GM19193 (cell line): ENCODE measurements at regions not wholly inside any gene's neighbourhood (a gene's known extent, or its start where the extent isn't known, plus 50 kb on each side); places are given as distances from the start of the nearest gene placed in this dataset.

Experiments used
- POLR2A ChIP-seq: IDR thresholded peaks from 4 replicates; pipeline ENCODE4 v1.6.1; 2011; ENCODE audit not compliant: insufficient read depth, insufficient read length; ENCODE audit errors: extremely low read depth

DNA sequence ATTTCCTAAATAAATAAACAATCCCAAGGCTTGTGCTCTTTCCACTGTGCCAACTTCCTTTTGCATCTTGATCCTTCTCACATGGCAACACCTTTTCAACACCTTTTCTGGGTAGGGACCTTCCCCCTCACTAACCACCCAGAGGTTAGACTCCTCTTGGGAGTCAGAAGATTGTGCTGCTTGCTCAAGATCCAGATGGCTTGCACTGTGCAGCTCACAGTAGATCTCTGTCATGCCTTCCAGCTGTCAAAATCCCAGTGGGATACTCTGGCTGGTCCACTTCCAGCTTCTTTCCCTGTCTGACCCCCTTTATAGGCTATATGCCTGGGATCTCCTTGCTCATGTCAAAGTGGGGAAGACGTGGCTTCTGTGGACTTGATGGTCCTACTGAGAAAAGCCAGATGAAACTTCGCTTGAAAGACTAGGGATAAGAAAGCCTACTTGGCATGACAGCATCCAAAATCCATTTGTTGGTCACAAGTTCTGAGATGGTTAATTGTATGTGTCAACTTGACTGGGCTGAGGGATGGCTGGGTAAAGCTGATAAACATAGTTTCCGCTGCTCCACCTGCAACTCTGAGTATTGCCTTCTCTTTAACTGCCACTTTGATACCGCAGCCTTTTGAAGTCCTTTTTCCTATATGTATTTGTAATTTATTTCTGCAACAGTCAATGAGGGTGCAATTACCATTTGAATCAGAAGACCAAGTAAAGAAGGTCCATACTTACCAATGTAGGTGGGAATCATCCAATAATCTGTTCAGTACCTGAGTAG is 74.5 kb downstream of the S1PR1 start:
- TF ChIP-seq POLR2A: no peak

DNA sequence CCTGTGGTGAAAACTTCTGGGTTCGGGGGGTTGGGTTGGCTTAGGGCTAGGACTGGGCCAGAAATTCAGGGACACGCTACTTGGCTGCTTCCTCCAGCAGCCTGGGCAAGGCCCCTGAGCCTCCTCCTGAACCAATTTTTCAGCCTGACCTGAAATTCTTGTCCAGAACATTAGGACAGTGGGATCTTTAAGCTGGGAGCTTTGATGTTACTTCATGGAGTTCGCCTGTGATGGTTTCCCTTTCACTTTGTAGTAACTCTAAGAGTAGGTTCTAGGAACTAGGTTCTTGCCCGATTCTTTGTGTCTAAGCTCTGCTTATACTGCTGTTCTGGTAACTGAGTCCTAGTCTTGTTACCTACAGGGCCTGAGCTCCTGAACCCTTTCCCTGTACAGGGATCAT is 75.3 kb downstream of the S1PR1 start:
- no peak for TF ChIP-seq POLR2A

DNA sequence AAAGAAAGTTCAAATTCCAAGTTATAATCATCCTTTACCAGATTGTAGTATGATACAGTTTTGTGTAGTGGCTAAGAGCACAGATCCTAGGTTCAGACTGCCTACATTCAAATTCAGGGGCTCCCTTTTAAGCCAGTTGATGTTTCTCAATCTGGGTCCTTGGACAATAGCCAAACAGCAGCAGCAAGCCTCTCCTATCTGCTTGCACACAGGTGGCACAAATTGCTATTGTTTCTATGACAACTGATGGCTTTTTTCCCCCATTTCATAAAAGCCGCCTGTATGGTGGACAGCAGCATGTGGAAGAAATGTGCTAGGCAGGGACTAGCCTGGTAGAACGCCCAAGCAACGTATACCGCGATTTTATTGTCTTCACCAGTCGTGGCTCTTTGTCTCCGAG is 76.5 kb downstream of the S1PR1 start:
- TF ChIP-seq POLR2A: no peak

GRCh38 chr1:101314244-101314643 is 77.4 kb downstream of the S1PR1 start:
- no peak for TF ChIP-seq POLR2A

GRCh38 chr1:101316256-101316655 is 79.4 kb downstream of the S1PR1 start:
- TF ChIP-seq POLR2A: no peak

GRCh38 chr1:101316799-101317198 is 80.0 kb downstream of the S1PR1 start:
- no peak for TF ChIP-seq POLR2A

DNA sequence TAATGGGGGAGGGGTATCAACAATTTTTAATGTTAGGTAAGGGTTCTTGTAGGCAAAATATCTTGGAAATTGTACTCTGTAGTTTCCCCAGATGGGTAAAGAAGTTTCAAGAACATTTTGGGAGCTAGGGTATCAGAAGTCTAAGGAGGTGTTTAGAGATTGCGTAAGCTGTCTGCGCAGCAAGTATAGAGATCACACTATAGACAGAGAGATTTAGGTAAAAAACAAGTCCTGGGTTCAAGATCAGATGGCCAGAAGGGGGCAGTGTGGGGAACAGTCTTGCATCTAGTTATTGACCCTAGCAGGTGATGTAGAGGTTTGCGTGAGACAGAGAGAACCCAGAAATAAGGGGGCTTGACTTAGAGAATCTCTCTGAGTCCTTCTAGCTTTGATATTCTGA is 80.8 kb downstream of the S1PR1 start:
- no peak for TF ChIP-seq POLR2A

- TF ChIP-seq POLR2A: no peak
Observed at GRCh38 chr1:101323535-101323934, 86.7 kb downstream of the S1PR1 start.

- no peak for TF ChIP-seq POLR2A
Observed at GRCh38 chr1:101325144-101325543, 88.3 kb downstream of the S1PR1 start.

DNA sequence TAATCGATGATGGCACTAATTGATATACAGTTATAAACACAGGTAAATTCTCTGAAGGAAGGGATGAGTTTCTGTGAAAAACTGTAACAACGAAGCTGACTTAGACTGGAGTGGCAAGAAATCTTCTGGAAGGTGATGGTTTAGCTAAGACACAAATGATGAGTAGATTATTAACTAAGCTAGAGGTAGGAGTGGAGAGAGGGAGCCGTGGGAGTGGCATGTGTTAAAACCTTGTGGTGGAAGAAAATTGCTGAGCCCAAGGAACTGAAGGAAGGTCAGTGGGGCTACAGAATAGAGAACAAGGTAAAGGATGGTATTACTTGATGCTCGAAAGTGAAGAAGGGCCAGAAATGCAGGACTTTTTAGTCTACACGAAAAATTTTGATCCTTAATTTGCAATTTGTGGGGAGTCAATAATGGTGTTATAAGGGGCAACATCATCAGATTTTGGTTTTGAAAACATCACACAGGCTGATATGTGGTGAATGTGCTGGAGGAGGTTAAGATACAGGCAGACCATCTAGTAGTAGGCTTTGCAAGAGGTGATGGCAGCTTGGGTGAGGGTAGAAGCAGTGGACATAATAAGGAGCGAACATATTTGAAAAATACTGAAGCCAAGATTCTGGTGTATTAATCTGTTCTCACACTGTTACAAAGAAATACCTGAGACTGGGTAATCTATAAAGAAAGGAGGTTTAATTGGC is 93.8 kb downstream of the S1PR1 start:
- TF ChIP-seq POLR2A: no peak

- TF ChIP-seq POLR2A: no peak
Observed at GRCh38 chr1:101331794-101332193, 95.0 kb downstream of the S1PR1 start.

DNA sequence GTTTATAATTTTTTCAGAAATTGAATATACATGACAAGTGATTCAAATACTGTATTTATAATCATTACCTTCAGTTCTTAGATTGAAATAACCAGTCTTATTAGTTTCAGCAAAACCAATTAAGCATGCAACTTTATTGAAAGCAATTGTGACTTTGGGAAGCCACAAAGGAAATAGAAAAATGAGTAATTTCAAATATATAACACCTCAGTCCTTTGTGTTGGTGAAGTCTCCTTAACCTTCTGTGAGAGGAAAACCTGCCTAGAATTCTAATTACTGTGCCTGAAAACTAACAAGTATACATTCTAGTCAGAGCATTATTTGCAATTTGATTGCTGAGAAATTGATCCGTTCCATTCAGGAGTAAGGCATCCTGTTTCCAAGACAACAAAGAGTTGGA is 95.8 kb downstream of the S1PR1 start:
- TF ChIP-seq POLR2A: no peak

GRCh38 chr1:101333186-101333585 is 96.4 kb downstream of the S1PR1 start:
- no peak for TF ChIP-seq POLR2A

DNA sequence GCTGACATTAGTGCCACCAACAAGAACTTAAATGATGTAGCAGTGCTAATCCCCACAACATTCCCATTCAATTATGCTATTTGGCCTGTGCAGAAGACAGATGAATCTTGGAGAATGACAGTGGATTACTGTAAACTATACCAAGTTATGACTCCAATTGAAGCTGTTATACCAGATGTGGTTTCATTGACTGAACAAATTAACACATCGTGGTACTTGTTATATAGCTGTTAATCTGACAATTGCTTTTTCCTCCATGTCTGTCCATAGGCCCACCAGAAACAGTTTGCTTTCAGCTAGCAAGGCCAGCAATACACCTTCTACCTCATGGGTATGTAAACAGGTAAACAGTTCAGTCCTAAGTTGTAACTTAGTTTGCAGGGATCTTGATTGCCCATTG is 101.1 kb downstream of the S1PR1 start:
- no peak for TF ChIP-seq POLR2A

DNA sequence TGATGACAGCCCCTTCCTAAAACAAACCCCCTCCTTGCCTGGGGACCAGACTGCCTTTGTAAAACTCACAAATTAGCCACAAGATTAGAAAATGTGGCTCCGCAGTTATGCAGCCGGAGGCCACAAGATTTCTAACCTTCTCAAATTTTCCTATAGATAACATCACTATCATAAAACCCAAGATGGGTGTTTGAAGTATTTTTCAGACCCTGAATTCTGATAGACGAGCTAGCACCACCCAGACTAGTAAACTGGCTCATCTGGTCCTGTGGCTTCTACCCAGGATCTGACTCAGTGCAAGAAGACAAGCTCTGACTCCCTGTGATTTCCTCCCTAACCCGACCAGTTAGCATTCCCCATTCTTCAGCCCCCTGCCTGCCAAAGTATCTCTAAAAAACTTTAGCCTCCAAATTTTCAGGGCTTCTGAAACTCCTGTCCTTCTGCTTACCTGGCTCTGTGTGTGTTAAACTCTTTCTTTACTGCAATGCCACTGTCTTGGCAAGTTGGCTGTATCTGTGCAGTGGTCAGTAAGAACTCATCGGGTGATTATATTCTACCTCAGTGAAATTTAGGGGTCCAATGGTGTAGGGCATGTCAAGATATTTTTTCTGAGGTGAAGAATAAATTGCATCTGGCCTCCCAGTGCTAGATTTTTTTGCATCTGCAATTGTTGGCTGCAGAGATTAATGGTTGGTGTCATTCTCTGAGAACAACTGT is 102.1 kb downstream of the S1PR1 start:
- TF ChIP-seq POLR2A: no peak

DNA sequence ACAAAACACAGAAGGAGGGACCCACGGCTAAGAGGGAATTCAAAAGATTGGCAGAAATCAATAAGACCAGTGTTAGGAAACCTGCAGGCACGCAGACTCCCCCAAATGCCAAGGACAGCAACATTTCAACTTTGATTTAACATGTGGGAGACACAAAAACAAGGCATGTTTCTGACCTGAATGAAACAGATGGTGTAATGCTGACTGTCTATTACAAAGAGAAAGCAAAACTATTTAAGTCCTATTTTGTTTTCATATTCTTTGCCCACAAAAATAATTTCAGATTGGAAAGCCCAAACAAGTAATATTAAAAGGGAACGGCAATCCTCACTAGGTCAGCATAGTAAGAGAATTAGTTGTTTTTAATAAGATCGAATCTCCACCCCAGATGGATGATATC is 107.9 kb downstream of the S1PR1 start:
- no peak for TF ChIP-seq POLR2A
